ENCODE measurements at regions not wholly inside any gene's neighbourhood (a gene's known extent, or its start where the extent isn't known, plus 50 kb on each side); places are given as distances from the start of the nearest gene placed in this dataset.
A peak's percentile ranks its signal among the peaks of the same experiment; 100 is the strongest.

DNA sequence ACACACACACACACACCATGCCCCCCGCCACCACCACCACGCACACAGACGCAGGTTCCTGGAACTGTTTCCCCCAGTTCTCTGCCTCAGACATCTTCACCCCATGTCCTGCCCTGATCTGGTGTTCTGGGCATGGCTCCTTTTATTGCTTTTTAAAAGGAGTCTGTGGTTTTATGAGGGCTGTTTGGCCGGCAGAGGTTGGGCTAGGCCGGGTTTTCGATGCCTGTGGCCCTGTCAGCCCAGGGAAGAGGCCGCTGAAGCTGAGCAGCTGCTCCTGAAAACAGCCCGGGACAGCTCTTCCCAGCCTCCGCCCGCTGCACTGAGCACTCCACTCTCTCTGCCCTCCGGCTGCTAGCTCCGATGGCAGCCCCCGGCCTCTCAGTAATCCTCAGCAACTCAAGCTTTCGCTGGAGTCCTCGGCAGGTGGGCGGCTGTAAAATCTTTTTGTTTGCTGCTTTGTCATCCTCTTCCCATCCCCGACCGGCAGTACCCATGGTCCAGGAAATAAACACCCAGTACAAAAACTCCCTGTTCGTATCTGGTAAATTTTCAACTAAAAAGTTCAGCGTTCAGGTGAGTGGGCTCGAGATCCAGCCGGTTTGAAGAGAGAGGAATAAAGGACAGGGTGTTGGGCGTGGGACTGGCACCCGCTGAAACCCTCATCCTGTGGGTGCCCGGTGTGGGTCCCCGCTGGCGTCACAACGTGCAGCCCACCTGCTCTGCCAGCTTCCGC is 103.0 kb upstream of the ERCC6L2 start (continued):
- TF ChIP-seq HNRNPH1 (optimal IDR thresholded peaks at IDR 0.05; ENCODE audit: low read depth, low read length), result no peak
- 0 out of 2 replicates have a peak, but pooled peaks have one; percentile 42 for TF ChIP-seq ARID2 (CRISPR knock-in tag; IDR thresholded peaks at IDR 0.05; ENCODE audit: borderline replicate concordance)
- no peak for TF ChIP-seq CCAR2 (optimal IDR thresholded peaks at IDR 0.05; ENCODE audit: low read depth, low read length)
- no peak for TF ChIP-seq ZNF30 (CRISPR knock-in tag; IDR thresholded peaks at IDR 0.05)
- TF ChIP-seq ZBTB3 (CRISPR knock-in tag; IDR thresholded peaks at IDR 0.05; ENCODE audit: borderline replicate concordance, low read depth), result no peak
- TF ChIP-seq YEATS4 (CRISPR knock-in tag; IDR thresholded peaks at IDR 0.05; ENCODE audit: borderline replicate concordance), result peak; percentile 62
- TF ChIP-seq ZNF883 (CRISPR knock-in tag; IDR thresholded peaks at IDR 0.05; ENCODE audit: not compliant biosample characterization), result peak; percentile 34
- 0 out of 2 replicates have a peak, but pooled peaks have one; percentile 22 for TF ChIP-seq ZSCAN20 (CRISPR knock-in tag; IDR thresholded peaks at IDR 0.05; ENCODE audit: borderline replicate concordance)
- 0 out of 2 replicates have a peak, but pooled peaks have one; percentile 35 for TF ChIP-seq BRD4 (CRISPR knock-in tag; IDR thresholded peaks at IDR 0.05)
- peak; percentile 10; the same call in 1 of the 2 replicates for TF ChIP-seq CREM (IDR thresholded peaks at IDR 0.05)
- TF ChIP-seq CREM (CRISPR knock-in tag; IDR thresholded peaks at IDR 0.05), result no peak
- TF ChIP-seq IKZF4 (CRISPR knock-in tag; IDR thresholded peaks at IDR 0.05; ENCODE audit: borderline replicate concordance, low read depth, not compliant biosample characterization), result no peak
- TF ChIP-seq, protein P1, sequence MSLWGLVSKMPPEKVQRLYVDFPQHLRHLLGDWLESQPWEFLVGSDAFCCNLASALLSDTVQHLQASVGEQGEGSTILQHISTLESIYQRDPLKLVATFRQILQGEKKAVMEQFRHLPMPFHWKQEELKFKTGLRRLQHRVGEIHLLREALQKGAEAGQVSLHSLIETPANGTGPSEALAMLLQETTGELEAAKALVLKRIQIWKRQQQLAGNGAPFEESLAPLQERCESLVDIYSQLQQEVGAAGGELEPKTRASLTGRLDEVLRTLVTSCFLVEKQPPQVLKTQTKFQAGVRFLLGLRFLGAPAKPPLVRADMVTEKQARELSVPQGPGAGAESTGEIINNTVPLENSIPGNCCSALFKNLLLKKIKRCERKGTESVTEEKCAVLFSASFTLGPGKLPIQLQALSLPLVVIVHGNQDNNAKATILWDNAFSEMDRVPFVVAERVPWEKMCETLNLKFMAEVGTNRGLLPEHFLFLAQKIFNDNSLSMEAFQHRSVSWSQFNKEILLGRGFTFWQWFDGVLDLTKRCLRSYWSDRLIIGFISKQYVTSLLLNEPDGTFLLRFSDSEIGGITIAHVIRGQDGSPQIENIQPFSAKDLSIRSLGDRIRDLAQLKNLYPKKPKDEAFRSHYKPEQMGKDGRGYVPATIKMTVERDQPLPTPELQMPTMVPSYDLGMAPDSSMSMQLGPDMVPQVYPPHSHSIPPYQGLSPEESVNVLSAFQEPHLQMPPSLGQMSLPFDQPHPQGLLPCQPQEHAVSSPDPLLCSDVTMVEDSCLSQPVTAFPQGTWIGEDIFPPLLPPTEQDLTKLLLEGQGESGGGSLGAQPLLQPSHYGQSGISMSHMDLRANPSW (CRISPR knock-in tag; IDR thresholded peaks at IDR 0.05; ENCODE audit: borderline replicate concordance), result no peak
- no peak for TF ChIP-seq ZNF550 (CRISPR knock-in tag; IDR thresholded peaks at IDR 0.05; ENCODE audit: borderline replicate concordance)
- TF ChIP-seq, protein P2, sequence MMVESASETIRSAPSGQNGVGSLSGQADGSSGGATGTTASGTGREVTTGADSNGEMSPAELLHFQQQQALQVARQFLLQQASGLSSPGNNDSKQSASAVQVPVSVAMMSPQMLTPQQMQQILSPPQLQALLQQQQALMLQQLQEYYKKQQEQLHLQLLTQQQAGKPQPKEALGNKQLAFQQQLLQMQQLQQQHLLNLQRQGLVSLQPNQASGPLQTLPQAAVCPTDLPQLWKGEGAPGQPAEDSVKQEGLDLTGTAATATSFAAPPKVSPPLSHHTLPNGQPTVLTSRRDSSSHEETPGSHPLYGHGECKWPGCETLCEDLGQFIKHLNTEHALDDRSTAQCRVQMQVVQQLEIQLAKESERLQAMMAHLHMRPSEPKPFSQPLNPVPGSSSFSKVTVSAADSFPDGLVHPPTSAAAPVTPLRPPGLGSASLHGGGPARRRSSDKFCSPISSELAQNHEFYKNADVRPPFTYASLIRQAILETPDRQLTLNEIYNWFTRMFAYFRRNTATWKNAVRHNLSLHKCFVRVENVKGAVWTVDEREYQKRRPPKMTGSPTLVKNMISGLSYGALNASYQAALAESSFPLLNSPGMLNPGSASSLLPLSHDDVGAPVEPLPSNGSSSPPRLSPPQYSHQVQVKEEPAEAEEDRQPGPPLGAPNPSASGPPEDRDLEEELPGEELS (CRISPR knock-in tag; IDR thresholded peaks at IDR 0.05), result peak; percentile 60
- TF ChIP-seq, protein P3, sequence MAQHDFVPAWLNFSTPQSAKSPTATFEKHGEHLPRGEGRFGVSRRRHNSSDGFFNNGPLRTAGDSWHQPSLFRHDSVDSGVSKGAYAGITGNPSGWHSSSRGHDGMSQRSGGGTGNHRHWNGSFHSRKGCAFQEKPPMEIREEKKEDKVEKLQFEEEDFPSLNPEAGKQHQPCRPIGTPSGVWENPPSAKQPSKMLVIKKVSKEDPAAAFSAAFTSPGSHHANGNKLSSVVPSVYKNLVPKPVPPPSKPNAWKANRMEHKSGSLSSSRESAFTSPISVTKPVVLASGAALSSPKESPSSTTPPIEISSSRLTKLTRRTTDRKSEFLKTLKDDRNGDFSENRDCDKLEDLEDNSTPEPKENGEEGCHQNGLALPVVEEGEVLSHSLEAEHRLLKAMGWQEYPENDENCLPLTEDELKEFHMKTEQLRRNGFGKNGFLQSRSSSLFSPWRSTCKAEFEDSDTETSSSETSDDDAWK (CRISPR knock-in tag; IDR thresholded peaks at IDR 0.05), result no peak
- peak; percentile 55; the same call in 1 of the 2 replicates for TF ChIP-seq ZNF350 (CRISPR knock-in tag; IDR thresholded peaks at IDR 0.05; ENCODE audit: borderline replicate concordance, low read depth)
- TF ChIP-seq, protein P4, sequence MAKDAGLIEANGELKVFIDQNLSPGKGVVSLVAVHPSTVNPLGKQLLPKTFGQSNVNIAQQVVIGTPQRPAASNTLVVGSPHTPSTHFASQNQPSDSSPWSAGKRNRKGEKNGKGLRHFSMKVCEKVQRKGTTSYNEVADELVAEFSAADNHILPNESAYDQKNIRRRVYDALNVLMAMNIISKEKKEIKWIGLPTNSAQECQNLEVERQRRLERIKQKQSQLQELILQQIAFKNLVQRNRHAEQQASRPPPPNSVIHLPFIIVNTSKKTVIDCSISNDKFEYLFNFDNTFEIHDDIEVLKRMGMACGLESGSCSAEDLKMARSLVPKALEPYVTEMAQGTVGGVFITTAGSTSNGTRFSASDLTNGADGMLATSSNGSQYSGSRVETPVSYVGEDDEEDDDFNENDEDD (CRISPR knock-in tag; IDR thresholded peaks at IDR 0.05; ENCODE audit: borderline replicate concordance), result no peak
- TF ChIP-seq ZEB1 (IDR thresholded peaks at IDR 0.05; ENCODE audit: insufficient replicate concordance, low read depth), result peak; percentile 14
- 0 out of 2 replicates have a peak, but pooled peaks have one; percentile 42 for TF ChIP-seq ZNF563 (CRISPR knock-in tag; IDR thresholded peaks at IDR 0.05)
- no peak for TF ChIP-seq ZBTB21 (CRISPR knock-in tag; IDR thresholded peaks at IDR 0.05)

All from HepG2 (cell line).